HepG2 (cell line): ENCODE measurements at regions not wholly inside any gene's neighbourhood (a gene's known extent, or its start where the extent isn't known, plus 50 kb on each side); places are given as distances from the start of the nearest gene placed in this dataset.

ENCODE experiments used
- FOXP1 ChIP-seq, 2 experiments: fragments of 450-650 bp in 1 of 2; IDR thresholded peaks; 2 replicates each; pipeline ENCODE4 v1.6.1; 2017 to 2018; ENCODE audit warnings: antibody characterized with exemption in 1 of 2
- JARID2 ChIP-seq: sonication (generic); formaldehyde crosslinking; IDR thresholded peaks from 2 replicates; pipeline ENCODE4 v1.8.1; 2023; ENCODE audit warnings: missing genetic modification reagents, inconsistent platforms; ENCODE audit not compliant: insufficient replicate concordance
- KDM3A ChIP-seq: IDR thresholded peaks from 2 replicates; pipeline ENCODE4 v1.6.1; 2018; ENCODE audit warnings: low read depth, missing compliant biosample characterization
- NFKBIZ ChIP-seq: IDR thresholded peaks from 2 replicates; pipeline ENCODE4 v1.6.1; 2018; ENCODE audit warnings: missing genetic modification reagents, missing compliant biosample characterization
- SOX13 ChIP-seq, 3 experiments: fragments of 450-650 bp in 1 of 3; sonication (generic) in 1 of 3; formaldehyde crosslinking in 1 of 3; IDR thresholded peaks in 2 of 3; conservative IDR thresholded peaks in 1 of 3; 2 replicates each; pipeline versions ENCODE4 v1.5.0 to v1.6.1; 2016 to 2020; ENCODE audit warnings: antibody characterized with exemption in 1 of 3, mild to moderate bottlenecking in 1 of 3, missing compliant biosample characterization in 1 of 3, missing genetic modification reagents in 1 of 3, moderate library complexity in 1 of 3
- ZC3H13 ChIP-seq: sonication (generic); formaldehyde crosslinking; IDR thresholded peaks from 2 replicates; pipeline ENCODE4 v1.8.1; 2023; ENCODE audit warnings: mild to moderate bottlenecking, missing genetic modification reagents, moderate library complexity
- TF ChIP-seq, protein P1 (sequence below): sonication (generic); formaldehyde crosslinking; IDR thresholded peaks from 2 replicates; pipeline ENCODE4 v1.4.0; 2020; ENCODE audit warnings: mild to moderate bottlenecking, missing genetic modification reagents
- TF ChIP-seq, protein P2 (sequence below): sonication (generic); formaldehyde crosslinking; conservative IDR thresholded peaks from 2 replicates; pipeline ENCODE4 v1.4.0; 2020; ENCODE audit warnings: missing genetic modification reagents
- TF ChIP-seq, protein P3 (sequence below): IDR thresholded peaks from 2 replicates; pipeline ENCODE4 v1.6.1; 2012; ENCODE audit warnings: low read length, improper control_type of control experiment

DNA sequence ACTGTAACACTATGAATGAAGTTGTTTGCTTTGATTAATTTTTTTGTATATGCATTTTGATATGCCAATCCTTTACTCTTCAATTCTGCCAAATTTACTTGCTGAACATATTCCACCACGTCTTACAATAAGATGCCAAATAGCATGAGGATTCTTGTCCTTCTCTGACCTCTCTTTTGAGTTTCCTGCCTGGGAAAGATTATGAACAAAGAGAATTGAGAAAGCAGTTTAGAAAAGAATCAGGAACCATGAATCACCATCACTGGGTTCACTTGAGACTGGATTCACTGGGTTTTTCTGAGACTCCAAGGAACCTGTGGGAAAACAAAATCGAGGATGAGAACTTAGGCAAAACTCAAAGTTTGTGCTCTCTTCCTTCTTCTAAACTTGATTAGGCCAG is 256.5 kb downstream of the CETN3 start (continued):
- TF ChIP-seq, protein P1, sequence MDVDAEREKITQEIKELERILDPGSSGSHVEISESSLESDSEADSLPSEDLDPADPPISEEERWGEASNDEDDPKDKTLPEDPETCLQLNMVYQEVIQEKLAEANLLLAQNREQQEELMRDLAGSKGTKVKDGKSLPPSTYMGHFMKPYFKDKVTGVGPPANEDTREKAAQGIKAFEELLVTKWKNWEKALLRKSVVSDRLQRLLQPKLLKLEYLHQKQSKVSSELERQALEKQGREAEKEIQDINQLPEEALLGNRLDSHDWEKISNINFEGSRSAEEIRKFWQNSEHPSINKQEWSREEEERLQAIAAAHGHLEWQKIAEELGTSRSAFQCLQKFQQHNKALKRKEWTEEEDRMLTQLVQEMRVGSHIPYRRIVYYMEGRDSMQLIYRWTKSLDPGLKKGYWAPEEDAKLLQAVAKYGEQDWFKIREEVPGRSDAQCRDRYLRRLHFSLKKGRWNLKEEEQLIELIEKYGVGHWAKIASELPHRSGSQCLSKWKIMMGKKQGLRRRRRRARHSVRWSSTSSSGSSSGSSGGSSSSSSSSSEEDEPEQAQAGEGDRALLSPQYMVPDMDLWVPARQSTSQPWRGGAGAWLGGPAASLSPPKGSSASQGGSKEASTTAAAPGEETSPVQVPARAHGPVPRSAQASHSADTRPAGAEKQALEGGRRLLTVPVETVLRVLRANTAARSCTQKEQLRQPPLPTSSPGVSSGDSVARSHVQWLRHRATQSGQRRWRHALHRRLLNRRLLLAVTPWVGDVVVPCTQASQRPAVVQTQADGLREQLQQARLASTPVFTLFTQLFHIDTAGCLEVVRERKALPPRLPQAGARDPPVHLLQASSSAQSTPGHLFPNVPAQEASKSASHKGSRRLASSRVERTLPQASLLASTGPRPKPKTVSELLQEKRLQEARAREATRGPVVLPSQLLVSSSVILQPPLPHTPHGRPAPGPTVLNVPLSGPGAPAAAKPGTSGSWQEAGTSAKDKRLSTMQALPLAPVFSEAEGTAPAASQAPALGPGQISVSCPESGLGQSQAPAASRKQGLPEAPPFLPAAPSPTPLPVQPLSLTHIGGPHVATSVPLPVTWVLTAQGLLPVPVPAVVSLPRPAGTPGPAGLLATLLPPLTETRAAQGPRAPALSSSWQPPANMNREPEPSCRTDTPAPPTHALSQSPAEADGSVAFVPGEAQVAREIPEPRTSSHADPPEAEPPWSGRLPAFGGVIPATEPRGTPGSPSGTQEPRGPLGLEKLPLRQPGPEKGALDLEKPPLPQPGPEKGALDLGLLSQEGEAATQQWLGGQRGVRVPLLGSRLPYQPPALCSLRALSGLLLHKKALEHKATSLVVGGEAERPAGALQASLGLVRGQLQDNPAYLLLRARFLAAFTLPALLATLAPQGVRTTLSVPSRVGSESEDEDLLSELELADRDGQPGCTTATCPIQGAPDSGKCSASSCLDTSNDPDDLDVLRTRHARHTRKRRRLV, result no peak
- TF ChIP-seq JARID2 (CRISPR knock-in tag) (no peak), SOX13 (IDR thresholded peaks at IDR 0.05) (no peak), SOX13 (CRISPR knock-in tag; conservative IDR thresholded peaks at IDR 0.05 in 1 of 2, IDR thresholded peaks at IDR 0.05 in 1 of 2) (no peak), NFKBIZ (no peak), FOXP1 (IDR thresholded peaks at IDR 0.05) (no peak), FOXP1 (CRISPR knock-in tag; IDR thresholded peaks at IDR 0.05) (no peak), ZC3H13 (CRISPR knock-in tag) (no peak), KDM3A (no peak)
- TF ChIP-seq, protein P2, sequence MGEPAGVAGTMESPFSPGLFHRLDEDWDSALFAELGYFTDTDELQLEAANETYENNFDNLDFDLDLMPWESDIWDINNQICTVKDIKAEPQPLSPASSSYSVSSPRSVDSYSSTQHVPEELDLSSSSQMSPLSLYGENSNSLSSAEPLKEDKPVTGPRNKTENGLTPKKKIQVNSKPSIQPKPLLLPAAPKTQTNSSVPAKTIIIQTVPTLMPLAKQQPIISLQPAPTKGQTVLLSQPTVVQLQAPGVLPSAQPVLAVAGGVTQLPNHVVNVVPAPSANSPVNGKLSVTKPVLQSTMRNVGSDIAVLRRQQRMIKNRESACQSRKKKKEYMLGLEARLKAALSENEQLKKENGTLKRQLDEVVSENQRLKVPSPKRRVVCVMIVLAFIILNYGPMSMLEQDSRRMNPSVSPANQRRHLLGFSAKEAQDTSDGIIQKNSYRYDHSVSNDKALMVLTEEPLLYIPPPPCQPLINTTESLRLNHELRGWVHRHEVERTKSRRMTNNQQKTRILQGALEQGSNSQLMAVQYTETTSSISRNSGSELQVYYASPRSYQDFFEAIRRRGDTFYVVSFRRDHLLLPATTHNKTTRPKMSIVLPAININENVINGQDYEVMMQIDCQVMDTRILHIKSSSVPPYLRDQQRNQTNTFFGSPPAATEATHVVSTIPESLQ, result no peak
- TF ChIP-seq, protein P3, sequence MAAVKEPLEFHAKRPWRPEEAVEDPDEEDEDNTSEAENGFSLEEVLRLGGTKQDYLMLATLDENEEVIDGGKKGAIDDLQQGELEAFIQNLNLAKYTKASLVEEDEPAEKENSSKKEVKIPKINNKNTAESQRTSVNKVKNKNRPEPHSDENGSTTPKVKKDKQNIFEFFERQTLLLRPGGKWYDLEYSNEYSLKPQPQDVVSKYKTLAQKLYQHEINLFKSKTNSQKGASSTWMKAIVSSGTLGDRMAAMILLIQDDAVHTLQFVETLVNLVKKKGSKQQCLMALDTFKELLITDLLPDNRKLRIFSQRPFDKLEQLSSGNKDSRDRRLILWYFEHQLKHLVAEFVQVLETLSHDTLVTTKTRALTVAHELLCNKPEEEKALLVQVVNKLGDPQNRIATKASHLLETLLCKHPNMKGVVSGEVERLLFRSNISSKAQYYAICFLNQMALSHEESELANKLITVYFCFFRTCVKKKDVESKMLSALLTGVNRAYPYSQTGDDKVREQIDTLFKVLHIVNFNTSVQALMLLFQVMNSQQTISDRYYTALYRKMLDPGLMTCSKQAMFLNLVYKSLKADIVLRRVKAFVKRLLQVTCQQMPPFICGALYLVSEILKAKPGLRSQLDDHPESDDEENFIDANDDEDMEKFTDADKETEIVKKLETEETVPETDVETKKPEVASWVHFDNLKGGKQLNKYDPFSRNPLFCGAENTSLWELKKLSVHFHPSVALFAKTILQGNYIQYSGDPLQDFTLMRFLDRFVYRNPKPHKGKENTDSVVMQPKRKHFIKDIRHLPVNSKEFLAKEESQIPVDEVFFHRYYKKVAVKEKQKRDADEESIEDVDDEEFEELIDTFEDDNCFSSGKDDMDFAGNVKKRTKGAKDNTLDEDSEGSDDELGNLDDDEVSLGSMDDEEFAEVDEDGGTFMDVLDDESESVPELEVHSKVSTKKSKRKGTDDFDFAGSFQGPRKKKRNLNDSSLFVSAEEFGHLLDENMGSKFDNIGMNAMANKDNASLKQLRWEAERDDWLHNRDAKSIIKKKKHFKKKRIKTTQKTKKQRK, result no peak
- TF ChIP-seq, all 625 proteins: peak for 0
